ENCODE measurements at regions not wholly inside any gene's neighbourhood (a gene's known extent, or its start where the extent isn't known, plus 50 kb on each side); places are given as distances from the start of the nearest gene placed in this dataset.

DNA sequence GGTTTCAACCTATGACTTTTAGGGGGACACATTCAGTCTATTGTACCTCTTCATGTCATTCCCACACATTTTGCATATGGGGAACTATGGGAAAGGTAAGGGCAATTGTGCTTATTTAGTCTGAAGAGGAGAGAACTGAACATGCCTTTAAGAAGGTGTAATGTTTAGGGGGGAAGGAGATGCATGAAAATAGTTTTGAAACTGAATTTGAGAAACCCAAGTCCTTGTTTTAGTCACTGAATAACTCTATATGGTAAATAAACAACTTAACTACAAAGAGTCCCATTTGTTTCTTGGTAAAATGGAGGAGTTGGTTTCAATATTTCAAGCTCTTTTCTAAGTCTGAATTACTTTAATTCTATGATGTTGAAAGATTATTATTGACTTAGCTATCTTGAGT, 166.1 kb downstream of the DNAJB9 start:
- no peak for TF ChIP-seq GABPA (IDR thresholded peaks at IDR 0.05 in 1 of 2, conservative IDR thresholded peaks at IDR 0.05 in 1 of 2)
- TF ChIP-seq ATF3 (IDR thresholded peaks at IDR 0.05) = no peak
- no peak for TF ChIP-seq MAX (IDR thresholded peaks at IDR 0.05)
- TF ChIP-seq EGR1 (IDR thresholded peaks at IDR 0.05; ENCODE audit: low read depth in 2 of 2) = no peak
- TF ChIP-seq RAD21 (IDR thresholded peaks at IDR 0.05) = no peak
- TF ChIP-seq, protein P1, sequence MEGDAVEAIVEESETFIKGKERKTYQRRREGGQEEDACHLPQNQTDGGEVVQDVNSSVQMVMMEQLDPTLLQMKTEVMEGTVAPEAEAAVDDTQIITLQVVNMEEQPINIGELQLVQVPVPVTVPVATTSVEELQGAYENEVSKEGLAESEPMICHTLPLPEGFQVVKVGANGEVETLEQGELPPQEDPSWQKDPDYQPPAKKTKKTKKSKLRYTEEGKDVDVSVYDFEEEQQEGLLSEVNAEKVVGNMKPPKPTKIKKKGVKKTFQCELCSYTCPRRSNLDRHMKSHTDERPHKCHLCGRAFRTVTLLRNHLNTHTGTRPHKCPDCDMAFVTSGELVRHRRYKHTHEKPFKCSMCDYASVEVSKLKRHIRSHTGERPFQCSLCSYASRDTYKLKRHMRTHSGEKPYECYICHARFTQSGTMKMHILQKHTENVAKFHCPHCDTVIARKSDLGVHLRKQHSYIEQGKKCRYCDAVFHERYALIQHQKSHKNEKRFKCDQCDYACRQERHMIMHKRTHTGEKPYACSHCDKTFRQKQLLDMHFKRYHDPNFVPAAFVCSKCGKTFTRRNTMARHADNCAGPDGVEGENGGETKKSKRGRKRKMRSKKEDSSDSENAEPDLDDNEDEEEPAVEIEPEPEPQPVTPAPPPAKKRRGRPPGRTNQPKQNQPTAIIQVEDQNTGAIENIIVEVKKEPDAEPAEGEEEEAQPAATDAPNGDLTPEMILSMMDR (IDR thresholded peaks at IDR 0.05; ENCODE audit: low read depth, low read length, missing input control) = no peak
- H3K4me1 ChIP-seq (ENCODE audit: control insufficient read depth in 4 of 4, insufficient read depth in 4 of 4, low read length in 3 of 4) = peaks cover 0 to 1% (median 0%) of the 10 kb centered on the region in 4 donors
- H3K36me3 ChIP-seq (ENCODE audit: control insufficient read depth in 4 of 4, insufficient read depth in 3 of 4, low read depth in 1 of 4, low read length in 3 of 4) = no peaks in the 10 kb centered on the region

GRCh38 chr7:108736221-108736891, 166.7 kb downstream of the DNAJB9 start:
- no peak overlapping the region for H3K27ac ChIP-seq (ENCODE audit: low read depth in 1 of 2, low read length in 2 of 2)
- H3K4me3 ChIP-seq (ENCODE audit: low read depth in 1 of 3, low read length in 3 of 3) = no peak overlapping the region
- no peaks in the 10 kb centered on the region for H3K36me3 ChIP-seq (ENCODE audit: control insufficient read depth in 4 of 4, insufficient read depth in 3 of 4, low read depth in 1 of 4, low read length in 3 of 4)
- peaks cover 0 to 1% (median 0%) of the 10 kb centered on the region in 4 donors for H3K4me1 ChIP-seq (ENCODE audit: control insufficient read depth in 4 of 4, insufficient read depth in 4 of 4, low read length in 3 of 4)
- DNase-seq (ENCODE audit: low spot score) = no peak
- H3K9me3 ChIP-seq (ENCODE audit: control insufficient read depth in 4 of 4, low read length in 3 of 4) = no peaks in the 10 kb centered on the region
- TF ChIP-seq JUND (IDR thresholded peaks at IDR 0.05) (no peak), SP1 (IDR thresholded peaks at IDR 0.05) (no peak), ATF3 (IDR thresholded peaks at IDR 0.05) (no peak), EGR1 (IDR thresholded peaks at IDR 0.05; ENCODE audit: low read depth in 2 of 2) (no peak), MAX (IDR thresholded peaks at IDR 0.05) (no peak), GABPA (IDR thresholded peaks at IDR 0.05 in 1 of 2, conservative IDR thresholded peaks at IDR 0.05 in 1 of 2) (no peak), ZBTB33 (IDR thresholded peaks at IDR 0.05) (no peak), FOXA2 (IDR thresholded peaks at IDR 0.05) (no peak), NR2F2 (IDR thresholded peaks at IDR 0.05) (no peak), REST (IDR thresholded peaks at IDR 0.05) (no peak)
- WGBS = 78% methylated on average over 2 of the region's 2 CpGs
- no peak overlapping the region for H3K9ac ChIP-seq (ENCODE audit: low read depth in 1 of 2, low read length in 2 of 2)
- no peaks in the 10 kb centered on the region for H3K27me3 ChIP-seq (ENCODE audit: control insufficient read depth in 4 of 4, insufficient read depth in 4 of 4, low read length in 3 of 4)

More for the DNA sequence above, 166.1 kb downstream of the DNAJB9 start:
- no peak for DNase-seq (ENCODE audit: low spot score)
- no peak overlapping the region for H3K27ac ChIP-seq (ENCODE audit: low read depth in 1 of 2, low read length in 2 of 2)
- H3K9me3 ChIP-seq (ENCODE audit: control insufficient read depth in 4 of 4, low read length in 3 of 4) = no peaks in the 10 kb centered on the region
- H3K27me3 ChIP-seq (ENCODE audit: control insufficient read depth in 4 of 4, insufficient read depth in 4 of 4, low read length in 3 of 4) = no peaks in the 10 kb centered on the region
- H3K4me3 ChIP-seq (ENCODE audit: low read depth in 1 of 3, low read length in 3 of 3) = no peak overlapping the region
- no peak overlapping the region for H3K9ac ChIP-seq (ENCODE audit: low read depth in 1 of 2, low read length in 2 of 2)

Measured in liver (tissue), 8 donors.